ENCODE measurements at regions not wholly inside any gene's neighbourhood (a gene's known extent, or its start where the extent isn't known, plus 50 kb on each side); places are given as distances from the start of the nearest gene placed in this dataset.

DNA sequence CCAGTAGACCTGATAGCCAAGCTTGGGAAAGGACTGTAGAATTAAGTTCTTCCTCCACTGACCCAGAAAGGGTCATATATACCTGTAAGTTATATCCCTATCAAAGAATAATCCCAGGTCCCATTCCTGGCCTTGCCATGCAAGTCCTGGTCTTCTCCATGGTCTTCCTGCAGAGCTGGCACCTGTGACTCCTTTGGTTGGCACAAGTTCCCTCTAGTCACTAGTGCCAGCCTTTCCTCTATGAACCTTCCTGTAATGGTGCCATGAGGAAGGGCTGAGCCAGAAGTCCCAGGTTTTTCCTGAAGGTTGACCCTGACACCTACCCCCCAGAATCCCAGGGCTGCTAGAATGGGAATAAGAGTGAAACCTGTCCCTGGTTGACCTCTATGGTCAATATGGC is 54.1 kb upstream of the UNC5B start:
- Histone ChIP-seq H3K27me3 (ENCODE audit: insufficient read depth, low read length) (no peaks in the 10 kb centered on the region), H3K36me3 (ENCODE audit: insufficient read depth, low read depth, low read length) (no peaks in the 10 kb centered on the region), H3K4me1 (ENCODE audit: insufficient read depth, low read length) (peaks cover 3% of the 10 kb centered on the region; the same call in 1 of the 2 replicates), H3K27ac (ENCODE audit: low read length) (no peak overlapping the region), H3K4me3 (ENCODE audit: low read length) (no peak overlapping the region), H3K9me3 (ENCODE audit: insufficient read depth, low read depth, low read length) (no peaks in the 10 kb centered on the region; the same call in 1 of the 2 replicates), H3K9ac (ENCODE audit: low read depth, low read length) (no peak overlapping the region)

DNA sequence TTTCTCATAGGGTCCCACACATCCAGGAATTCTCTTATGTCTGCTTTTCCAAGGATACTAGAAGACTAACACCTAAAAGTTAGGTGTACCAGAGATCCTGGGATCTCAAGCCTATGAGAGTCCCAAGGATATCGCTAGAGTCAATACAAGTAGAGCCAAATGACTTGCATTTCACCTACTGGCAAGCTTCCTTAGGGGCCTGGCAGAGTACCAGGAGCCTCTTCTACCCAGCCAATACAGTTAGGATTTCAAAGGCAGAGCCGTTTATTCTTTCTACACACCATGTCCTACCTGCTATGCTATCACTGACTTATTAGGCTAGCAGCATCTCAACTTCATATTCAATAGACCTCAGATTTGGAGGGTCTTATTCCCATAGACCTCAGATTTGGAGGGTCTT is 53.5 kb upstream of the UNC5B start:
- no peak overlapping the region for H3K4me3 ChIP-seq (ENCODE audit: low read length)
- H3K9me3 ChIP-seq (ENCODE audit: insufficient read depth, low read depth, low read length): no peaks in the 10 kb centered on the region; the same call in 1 of the 2 replicates
- peaks cover 3% of the 10 kb centered on the region; the same call in 1 of the 2 replicates for H3K4me1 ChIP-seq (ENCODE audit: insufficient read depth, low read length)
- H3K9ac ChIP-seq (ENCODE audit: low read depth, low read length): no peak overlapping the region
- no peaks in the 10 kb centered on the region for H3K27me3 ChIP-seq (ENCODE audit: insufficient read depth, low read length)
- no peaks in the 10 kb centered on the region for H3K36me3 ChIP-seq (ENCODE audit: insufficient read depth, low read depth, low read length)
- no peak overlapping the region for H3K27ac ChIP-seq (ENCODE audit: low read length)

DNA sequence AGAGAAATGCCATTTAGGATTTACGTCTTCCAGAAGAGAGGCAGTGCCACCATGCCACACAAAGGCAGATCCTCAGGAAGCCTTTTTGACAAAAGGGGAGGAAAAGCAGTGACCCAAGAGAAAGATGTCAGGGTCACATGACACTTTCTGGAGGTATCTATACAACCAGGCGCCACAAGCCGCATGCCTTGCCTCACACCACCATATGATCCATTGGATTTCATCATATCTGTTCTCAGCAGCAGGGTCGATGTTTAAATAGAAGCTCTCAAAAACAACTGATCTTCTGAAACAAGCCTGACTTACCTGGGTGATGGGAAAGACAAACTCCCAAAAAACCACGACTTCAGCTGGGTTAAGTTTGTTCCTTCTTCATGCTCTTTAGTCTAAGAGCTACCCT is 52.5 kb upstream of the UNC5B start:
- Histone ChIP-seq H3K4me3 (ENCODE audit: low read length) (no peak overlapping the region), H3K4me1 (ENCODE audit: insufficient read depth, low read length) (peaks cover 3% of the 10 kb centered on the region; the same call in 1 of the 2 replicates), H3K9me3 (ENCODE audit: insufficient read depth, low read depth, low read length) (no peaks in the 10 kb centered on the region; the same call in 1 of the 2 replicates)

DNA sequence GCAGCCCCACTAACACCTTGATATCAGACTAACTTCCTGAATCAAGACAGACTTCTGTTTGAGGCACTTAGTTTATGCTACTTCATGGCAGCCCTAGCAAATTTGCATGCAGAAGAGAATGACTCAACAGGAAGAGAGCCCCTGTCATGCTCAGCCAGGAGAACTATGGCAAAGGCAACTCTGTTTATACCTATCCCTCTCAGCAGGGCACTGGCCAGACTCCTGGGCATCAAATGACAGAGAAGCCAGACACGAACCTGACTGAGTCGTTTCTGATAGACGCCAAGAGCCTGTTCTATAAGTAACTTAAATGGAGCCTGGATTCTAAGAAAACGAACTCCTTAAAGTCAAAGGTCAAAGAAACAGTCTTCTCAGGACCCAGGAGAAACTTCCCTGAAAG is 50.9 kb upstream of the UNC5B start:
- H3K27ac ChIP-seq (ENCODE audit: low read length): no peak overlapping the region
- H3K4me1 ChIP-seq (ENCODE audit: insufficient read depth, low read length): peaks cover 3% of the 10 kb centered on the region; the same call in 1 of the 2 replicates
- H3K9ac ChIP-seq (ENCODE audit: low read depth, low read length): no peak overlapping the region
- no peaks in the 10 kb centered on the region for H3K36me3 ChIP-seq (ENCODE audit: insufficient read depth, low read depth, low read length)
- no peak overlapping the region for H3K4me3 ChIP-seq (ENCODE audit: low read length)
- H3K9me3 ChIP-seq (ENCODE audit: insufficient read depth, low read depth, low read length): no peaks in the 10 kb centered on the region; the same call in 1 of the 2 replicates
- no peaks in the 10 kb centered on the region for H3K27me3 ChIP-seq (ENCODE audit: insufficient read depth, low read length)

More for the DNA sequence above, 52.5 kb upstream of the UNC5B start:
- H3K9ac ChIP-seq (ENCODE audit: low read depth, low read length): no peak overlapping the region
- no peaks in the 10 kb centered on the region for H3K27me3 ChIP-seq (ENCODE audit: insufficient read depth, low read length)
- no peak overlapping the region for H3K27ac ChIP-seq (ENCODE audit: low read length)
- H3K36me3 ChIP-seq (ENCODE audit: insufficient read depth, low read depth, low read length): no peaks in the 10 kb centered on the region

Measured in iPS-20b (cell line).